ENCODE measurements at regions not wholly inside any gene's neighbourhood (a gene's known extent, or its start where the extent isn't known, plus 50 kb on each side); places are given as distances from the start of the nearest gene placed in this dataset.
"Not testable (repeated sequence)": the region's sequence is repeated elsewhere in the genome, so short reads cannot be mapped to it uniquely, and the experiment has no call there.

DNA sequence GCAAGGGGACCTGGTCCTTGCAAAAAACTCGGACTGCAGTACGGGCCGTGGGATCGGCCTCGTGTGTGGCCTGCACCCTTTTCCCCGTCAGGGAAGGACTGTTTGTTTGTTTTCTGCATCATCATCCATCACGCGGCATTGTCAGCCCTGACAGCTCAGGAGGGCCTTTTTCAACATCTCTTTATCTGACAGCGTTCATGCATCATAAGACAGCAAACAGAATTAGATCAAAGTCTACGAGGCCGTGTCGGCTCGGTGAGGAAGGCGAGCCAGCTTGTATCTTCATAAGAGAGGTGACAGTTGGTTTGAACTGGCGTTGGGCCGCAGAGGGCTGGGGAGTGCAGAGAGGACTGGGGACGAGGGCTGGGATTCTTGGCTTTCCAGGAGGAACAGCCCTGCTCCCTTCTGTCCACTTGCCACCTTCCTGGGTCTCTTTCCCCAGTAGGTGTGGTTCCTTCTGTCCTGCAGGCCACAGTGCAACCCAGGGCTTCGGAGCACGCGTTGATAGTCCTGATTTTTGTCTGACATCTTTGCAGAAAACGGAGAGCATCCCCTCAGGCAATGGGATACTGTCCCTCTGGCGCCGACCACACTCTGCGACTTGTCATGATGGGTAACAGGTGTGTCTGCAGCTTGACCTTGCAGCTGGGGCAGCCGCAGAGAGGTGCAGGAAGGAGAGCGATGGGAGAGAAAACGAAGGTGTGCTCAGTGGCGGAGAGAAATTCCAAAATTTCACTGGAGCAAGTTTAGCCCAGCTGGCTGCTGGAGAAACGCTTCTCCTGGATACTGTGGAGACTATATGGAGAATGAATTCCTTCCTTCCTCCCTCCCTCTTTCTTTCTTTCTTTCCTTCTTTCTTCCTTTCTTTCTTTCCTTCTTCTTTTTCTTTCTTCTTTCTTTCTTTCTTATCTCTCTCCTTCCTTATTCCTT, 104.0 kb upstream of the SHOX start:
- peak in 1 of 2 donors; percentile 35 for DNase-seq
- Histone ChIP-seq H3K27ac (ENCODE audit: low read length) (no peak overlapping the region), H3K36me3 (ENCODE audit: control insufficient read depth, insufficient read depth, low read length) (no peaks in the 10 kb centered on the region), H3K27me3 (ENCODE audit: control insufficient read depth, insufficient read depth, low read length) (no peaks in the 10 kb centered on the region), H3K4me3 (ENCODE audit: low read length) (no peak overlapping the region), H3K4me1 (ENCODE audit: control insufficient read depth, insufficient read depth, low read length) (no peaks in the 10 kb centered on the region), H3K9me3 (ENCODE audit: control insufficient read depth, low read depth, low read length) (peaks cover 14% of the 10 kb centered on the region)
- 11% methylated on average over 1 of the region's 29 CpGs for WGBS (ENCODE audit: insufficient coverage, low lambda C conversion rate)

DNA sequence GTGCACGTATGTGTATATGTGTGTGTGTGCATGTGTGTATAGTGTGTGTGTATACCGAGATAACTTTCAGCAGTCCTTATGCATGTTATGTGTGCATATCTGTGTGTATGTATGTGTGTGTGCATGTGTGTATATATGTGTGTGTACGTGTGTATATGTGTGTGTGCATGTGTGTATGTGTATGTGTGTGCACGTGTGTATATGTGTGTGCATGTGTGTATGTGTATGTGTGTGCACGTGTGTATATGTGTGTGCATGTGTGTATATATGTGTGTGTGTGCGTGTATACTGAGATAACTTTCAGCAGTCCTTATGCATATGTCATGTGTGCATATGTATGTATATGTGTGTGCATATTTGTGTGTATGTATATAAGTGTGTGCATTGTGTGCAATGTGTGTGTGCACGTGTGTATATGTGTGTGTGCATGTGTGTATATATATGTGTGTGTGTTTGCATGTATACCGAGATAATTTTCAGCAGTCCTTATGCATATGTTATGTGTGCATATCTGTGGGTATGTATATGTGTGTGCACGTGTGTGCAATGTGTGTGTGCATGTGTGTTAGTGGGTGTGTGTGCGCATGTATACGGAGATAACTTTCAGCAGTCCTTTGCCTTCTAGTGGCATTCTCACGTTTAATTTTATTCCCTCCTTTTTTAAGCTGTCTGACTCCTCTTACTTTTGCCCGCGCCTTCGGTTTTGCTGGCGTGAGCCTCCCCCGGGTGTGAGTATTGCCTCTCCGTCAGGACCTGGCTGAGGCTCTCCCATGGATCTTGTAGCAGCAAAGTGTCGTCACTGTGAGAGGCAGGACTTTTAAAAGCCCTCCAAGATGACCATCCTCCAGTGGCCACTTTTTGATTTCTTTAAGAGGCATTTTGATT, 99.6 kb upstream of the SHOX start:
- no peak for DNase-seq
- H3K27me3 ChIP-seq (ENCODE audit: control insufficient read depth, insufficient read depth, low read length), result no peaks in the 10 kb centered on the region
- no peaks in the 10 kb centered on the region for H3K36me3 ChIP-seq (ENCODE audit: control insufficient read depth, insufficient read depth, low read length)
- H3K4me3 ChIP-seq (ENCODE audit: low read length), result no peak overlapping the region
- no CpG with 5 or more reads among the region's 19 CpGs for WGBS (ENCODE audit: insufficient coverage, low lambda C conversion rate)
- H3K4me1 ChIP-seq (ENCODE audit: control insufficient read depth, insufficient read depth, low read length), result no peaks in the 10 kb centered on the region
- peaks cover 14% of the 10 kb centered on the region for H3K9me3 ChIP-seq (ENCODE audit: control insufficient read depth, low read depth, low read length)
- no peak overlapping the region for H3K27ac ChIP-seq (ENCODE audit: low read length)

- Histone ChIP-seq H3K4me1 (ENCODE audit: control insufficient read depth, insufficient read depth, low read length) (no peaks in the 10 kb centered on the region), H3K4me3 (ENCODE audit: low read length) (no peak overlapping the region), H3K36me3 (ENCODE audit: control insufficient read depth, insufficient read depth, low read length) (no peaks in the 10 kb centered on the region), H3K27me3 (ENCODE audit: control insufficient read depth, insufficient read depth, low read length) (no peaks in the 10 kb centered on the region), H3K27ac (ENCODE audit: low read length) (no peak overlapping the region), H3K9me3 (ENCODE audit: control insufficient read depth, low read depth, low read length) (peaks cover 14% of the 10 kb centered on the region)
- WGBS (ENCODE audit: insufficient coverage, low lambda C conversion rate), result no CpG with 5 or more reads among the region's 6 CpGs
- no peak for DNase-seq
These were observed 99.0 kb upstream of the SHOX start for GRCh38 chrX:531611-531936.

DNA sequence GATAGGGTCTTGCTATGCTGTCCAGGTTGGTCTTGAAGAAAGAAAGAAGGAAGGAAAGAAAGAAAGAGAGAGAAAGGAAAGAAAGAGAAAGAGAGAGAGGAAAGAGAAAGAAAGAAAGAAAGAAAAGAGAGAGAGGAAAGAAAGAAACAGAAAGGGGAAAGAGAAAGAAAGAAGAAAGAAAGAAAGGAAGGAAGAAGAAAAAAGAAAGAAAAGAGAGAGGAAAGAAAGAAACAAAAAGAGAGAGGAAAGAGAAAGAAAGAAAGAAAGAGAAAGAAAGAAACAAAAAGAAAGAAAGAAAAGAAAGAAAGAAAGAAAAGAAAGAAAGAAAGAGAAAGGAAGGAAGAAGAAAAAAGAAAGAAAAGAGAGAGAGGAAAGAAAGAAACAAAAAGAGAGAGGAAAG, 95.8 kb upstream of the SHOX start:
- no peak overlapping the region for H3K27ac ChIP-seq (ENCODE audit: low read length)

DNA sequence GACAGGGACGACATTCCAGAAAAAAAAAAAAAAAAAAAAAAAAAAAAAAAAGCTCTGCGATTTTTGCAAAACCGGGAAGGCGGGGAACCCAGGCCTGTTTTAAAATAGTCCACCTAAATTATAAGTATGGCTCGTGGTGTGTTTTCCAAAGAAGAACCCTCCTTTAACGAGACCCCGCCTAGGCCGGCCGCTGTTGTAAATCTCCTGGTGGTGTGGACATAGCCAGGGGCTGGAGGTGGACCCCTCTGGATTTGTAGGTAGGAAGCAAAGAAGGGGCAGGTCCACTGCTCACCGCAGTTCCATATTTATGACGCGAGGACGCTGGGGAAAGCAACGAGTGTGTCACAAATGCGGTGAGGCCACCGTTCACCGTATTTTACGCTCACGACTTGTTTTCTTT, 94.0 kb upstream of the SHOX start:
- Histone ChIP-seq H3K9me3 (ENCODE audit: control insufficient read depth, low read depth, low read length) (peaks cover 5% of the 10 kb centered on the region), H3K27me3 (ENCODE audit: control insufficient read depth, insufficient read depth, low read length) (no peaks in the 10 kb centered on the region), H3K4me1 (ENCODE audit: control insufficient read depth, insufficient read depth, low read length) (no peaks in the 10 kb centered on the region), H3K36me3 (ENCODE audit: control insufficient read depth, insufficient read depth, low read length) (no peaks in the 10 kb centered on the region), H3K4me3 (ENCODE audit: low read length) (no peak overlapping the region), H3K27ac (ENCODE audit: low read length) (no peak overlapping the region)
- 93% methylated on average over 3 of the region's 19 CpGs for WGBS (ENCODE audit: insufficient coverage, low lambda C conversion rate)
- DNase-seq, result no peak

More for the DNA sequence above, 95.8 kb upstream of the SHOX start:
- H3K36me3 ChIP-seq (ENCODE audit: control insufficient read depth, insufficient read depth, low read length), result no peaks in the 10 kb centered on the region
- DNase-seq, result no peak
- no peak overlapping the region for H3K4me3 ChIP-seq (ENCODE audit: low read length)
- no peaks in the 10 kb centered on the region for H3K4me1 ChIP-seq (ENCODE audit: control insufficient read depth, insufficient read depth, low read length)
- no peaks in the 10 kb centered on the region for H3K27me3 ChIP-seq (ENCODE audit: control insufficient read depth, insufficient read depth, low read length)
- H3K9me3 ChIP-seq (ENCODE audit: control insufficient read depth, low read depth, low read length), result peaks cover 16% of the 10 kb centered on the region

DNA sequence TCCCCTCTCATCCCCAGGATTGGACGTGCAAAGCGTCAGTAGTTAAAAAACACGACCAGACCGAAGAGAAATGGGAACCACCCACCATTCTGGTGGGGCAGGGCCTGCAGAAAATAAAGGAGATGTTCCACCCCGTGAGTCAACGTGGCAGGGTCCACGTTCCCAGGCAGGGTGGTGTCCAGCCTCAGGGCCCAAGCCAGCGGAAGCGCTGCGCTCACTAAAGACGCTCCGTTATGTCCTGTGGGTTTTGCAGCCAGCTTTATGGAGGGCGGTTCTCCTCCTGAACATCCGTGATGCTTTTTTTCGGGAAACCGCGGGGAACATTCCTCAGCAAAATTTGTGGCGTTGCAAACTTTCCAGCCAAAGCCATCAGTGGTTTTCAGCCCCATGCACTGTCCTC, 93.4 kb upstream of the SHOX start:
- Histone ChIP-seq H3K27me3 (ENCODE audit: control insufficient read depth, insufficient read depth, low read length) (no peaks in the 10 kb centered on the region), H3K27ac (ENCODE audit: low read length) (no peak overlapping the region), H3K4me3 (ENCODE audit: low read length) (no peak overlapping the region), H3K36me3 (ENCODE audit: control insufficient read depth, insufficient read depth, low read length) (no peaks in the 10 kb centered on the region), H3K9me3 (ENCODE audit: control insufficient read depth, low read depth, low read length) (peaks cover 5% of the 10 kb centered on the region), H3K4me1 (ENCODE audit: control insufficient read depth, insufficient read depth, low read length) (no peaks in the 10 kb centered on the region)
- WGBS (ENCODE audit: insufficient coverage, low lambda C conversion rate), result no CpG with 5 or more reads among the region's 18 CpGs
- DNase-seq, result no peak

- 100% methylated on average over 1 of the region's 11 CpGs for WGBS (ENCODE audit: insufficient coverage, low lambda C conversion rate)
- Histone ChIP-seq H3K4me1 (ENCODE audit: control insufficient read depth, insufficient read depth, low read length) (no peaks in the 10 kb centered on the region), H3K9me3 (ENCODE audit: control insufficient read depth, low read depth, low read length) (peaks cover 5% of the 10 kb centered on the region), H3K36me3 (ENCODE audit: control insufficient read depth, insufficient read depth, low read length) (no peaks in the 10 kb centered on the region), H3K4me3 (ENCODE audit: low read length) (no peak overlapping the region), H3K27ac (ENCODE audit: low read length) (no peak overlapping the region), H3K27me3 (ENCODE audit: control insufficient read depth, insufficient read depth, low read length) (no peaks in the 10 kb centered on the region)
- DNase-seq, result no peak
These were observed 92.3 kb upstream of the SHOX start for GRCh38 chrX:538311-538710.

DNA sequence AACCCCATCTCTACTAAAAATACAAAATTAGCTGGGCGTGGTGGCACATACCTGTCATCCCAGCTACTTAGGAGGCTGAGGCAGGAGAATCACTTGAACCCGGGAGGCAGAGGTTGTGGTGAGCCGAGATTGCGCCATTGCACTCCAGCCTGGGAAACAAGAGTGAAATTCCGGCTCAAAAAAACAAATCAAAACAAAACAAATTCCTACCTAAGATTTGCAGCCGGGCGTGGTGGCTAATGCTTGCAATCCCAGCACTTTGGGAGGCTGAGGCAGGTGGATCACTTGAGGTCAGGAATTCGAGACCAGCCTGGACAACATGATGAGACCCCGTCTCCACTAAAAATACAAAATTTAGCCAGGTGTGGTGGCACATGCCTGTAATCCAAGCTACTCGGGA, 89.6 kb upstream of the SHOX start:
- not testable (repeated sequence) for H3K27ac ChIP-seq (ENCODE audit: low read length); H3K9me3 ChIP-seq (ENCODE audit: control insufficient read depth, low read depth, low read length); H3K36me3 ChIP-seq (ENCODE audit: control insufficient read depth, insufficient read depth, low read length); DNase-seq; H3K27me3 ChIP-seq (ENCODE audit: control insufficient read depth, insufficient read depth, low read length); H3K4me3 ChIP-seq (ENCODE audit: low read length); H3K4me1 ChIP-seq (ENCODE audit: control insufficient read depth, insufficient read depth, low read length)
- WGBS (ENCODE audit: insufficient coverage, low lambda C conversion rate), result 100% methylated on average over 1 of the region's 10 CpGs

GRCh38 chrX:542179-542578, 88.4 kb upstream of the SHOX start:
- DNase-seq, result no peak
- 40% methylated on average over 1 of the region's 9 CpGs for WGBS (ENCODE audit: insufficient coverage, low lambda C conversion rate)
- H3K9me3 ChIP-seq (ENCODE audit: control insufficient read depth, low read depth, low read length), result peaks cover 10% of the 10 kb centered on the region

GRCh38 chrX:545452-545885, 85.1 kb upstream of the SHOX start:
- Histone ChIP-seq H3K36me3 (ENCODE audit: control insufficient read depth, insufficient read depth, low read length) (no peaks in the 10 kb centered on the region), H3K27me3 (ENCODE audit: control insufficient read depth, insufficient read depth, low read length) (no peaks in the 10 kb centered on the region), H3K4me1 (ENCODE audit: control insufficient read depth, insufficient read depth, low read length) (no peaks in the 10 kb centered on the region), H3K4me3 (ENCODE audit: low read length) (no peak overlapping the region), H3K27ac (ENCODE audit: low read length) (no peak overlapping the region), H3K9me3 (ENCODE audit: control insufficient read depth, low read depth, low read length) (peaks cover 15% of the 10 kb centered on the region)
- no peak for DNase-seq
- WGBS (ENCODE audit: insufficient coverage, low lambda C conversion rate), result no CpG with 5 or more reads among the region's 19 CpGs

More at GRCh38 chrX:542179-542578, 88.4 kb upstream of the SHOX start:
- Histone ChIP-seq H3K27ac (ENCODE audit: low read length) (no peak overlapping the region), H3K4me1 (ENCODE audit: control insufficient read depth, insufficient read depth, low read length) (no peaks in the 10 kb centered on the region), H3K4me3 (ENCODE audit: low read length) (no peak overlapping the region), H3K27me3 (ENCODE audit: control insufficient read depth, insufficient read depth, low read length) (no peaks in the 10 kb centered on the region), H3K36me3 (ENCODE audit: control insufficient read depth, insufficient read depth, low read length) (no peaks in the 10 kb centered on the region)

Measured in large intestine (tissue), 3 donors.